Endodermal cell (in vitro differentiated cells): ENCODE measurements at regions not wholly inside any gene's neighbourhood (a gene's known extent, or its start where the extent isn't known, plus 50 kb on each side); places are given as distances from the start of the nearest gene placed in this dataset.

ENCODE experiments used
- DNase-seq: peaks from one replicate; pipeline ENCODE4 v3.0.0-alpha.2; 2017
- H3K27ac ChIP-seq: 2 replicates; pipeline ENCODE4 v1.5.1; 2013; ENCODE audit warnings: mild to moderate bottlenecking, low read depth, low read length, moderate library complexity
- H3K27me3 ChIP-seq: 2 replicates; pipeline ENCODE4 v1.6.1; 2013; ENCODE audit warnings: mild to moderate bottlenecking, low read length, moderate library complexity; ENCODE audit not compliant: insufficient read depth, control insufficient read depth, poor library complexity, severe bottlenecking
- H3K36me3 ChIP-seq: 2 replicates; pipeline ENCODE4 v1.7.0; 2013; ENCODE audit warnings: mild to moderate bottlenecking, low read length, moderate library complexity; ENCODE audit not compliant: control insufficient read depth, insufficient read depth
- H3K4me1 ChIP-seq: one replicate; pipeline ENCODE4 v1.7.0; 2013; ENCODE audit warnings: low read length; ENCODE audit not compliant: control insufficient read depth, insufficient read depth
- H3K4me3 ChIP-seq: 2 replicates; pipeline ENCODE4 v1.5.1; 2013; ENCODE audit warnings: mild to moderate bottlenecking, low read length, moderate library complexity
- H3K9ac ChIP-seq: 2 replicates; pipeline ENCODE4 v1.6.1; 2013; ENCODE audit warnings: mild to moderate bottlenecking, low read length, moderate library complexity; ENCODE audit not compliant: poor library complexity, severe bottlenecking; ENCODE audit errors: extremely low read depth
- H3K9me3 ChIP-seq: 2 replicates; pipeline ENCODE4 v1.6.1; 2013; ENCODE audit warnings: mild to moderate bottlenecking, low read length, moderate library complexity; ENCODE audit not compliant: control insufficient read depth
- H3K27ac Mint-ChIP-seq: 2 replicates; pipeline ENCODE4 v1.8.0; 2020; ENCODE audit warnings: mixed read lengths
- H3K27me3 Mint-ChIP-seq: 2 replicates; pipeline ENCODE4 v1.8.0; 2021; ENCODE audit warnings: mild to moderate bottlenecking, mixed read lengths; ENCODE audit not compliant: insufficient read depth
- H3K36me3 Mint-ChIP-seq: 2 replicates; pipeline ENCODE4 v1.8.0; 2020; ENCODE audit warnings: low read depth, mixed read lengths
- H3K4me1 Mint-ChIP-seq: 2 replicates; pipeline ENCODE4 v1.8.0; 2020; ENCODE audit warnings: mixed read lengths
- H3K4me3 Mint-ChIP-seq: 2 replicates; pipeline ENCODE4 v1.8.0; 2020; ENCODE audit warnings: mild to moderate bottlenecking, moderate library complexity, mixed read lengths
- H3K9me3 Mint-ChIP-seq: 2 replicates; pipeline ENCODE4 v1.8.0; 2020; ENCODE audit warnings: mild to moderate bottlenecking, mixed read lengths
- CTCF ChIP-seq: fragments of 200-600 bp; sonication (generic); conservative IDR thresholded peaks from 2 replicates; pipeline ENCODE4 v1.5.0; 2021; ENCODE audit warnings: antibody characterized with exemption, mild to moderate bottlenecking
- WGBS, 2 experiments: methylation state at CpG; one replicate each; pipeline versions ENCODE4 v1.1.5 to v1.1.7; 2013; ENCODE audit warnings: missing lambda C conversion rate in 2 of 2, mixed read lengths in 1 of 2; ENCODE audit not compliant: insufficient coverage in 1 of 2, insufficient read length in 1 of 2; 5-methylcytosine and 5-hydroxymethylcytosine counted together

GRCh38 chr2:114049280-114049679, 159.4 kb downstream of the ACTR3 start:
- H3K4me3 Mint-ChIP-seq = no peak overlapping the region
- H3K36me3 ChIP-seq = no peaks in the 10 kb centered on the region
- H3K9me3 Mint-ChIP-seq = no peaks in the 10 kb centered on the region

GRCh38 chr2:114049826-114050225, 159.9 kb downstream of the ACTR3 start:
- Mint-ChIP-seq H3K27me3 (peaks cover 6% of the 10 kb centered on the region), H3K4me3 (no peak overlapping the region), H3K9me3 (no peaks in the 10 kb centered on the region), H3K36me3 (no peaks in the 10 kb centered on the region), H3K27ac (no peak overlapping the region), H3K4me1 (no peaks in the 10 kb centered on the region)
- Histone ChIP-seq H3K4me1 (no peaks in the 10 kb centered on the region), H3K9ac (no peak overlapping the region), H3K36me3 (no peaks in the 10 kb centered on the region), H3K9me3 (no peaks in the 10 kb centered on the region), H3K4me3 (no peak overlapping the region), H3K27me3 (peaks cover 54% of the 10 kb centered on the region), H3K27ac (no peak overlapping the region)
- no peak for TF ChIP-seq CTCF
- DNase-seq = no peak
- WGBS, 2 experiments = 86 to 90% methylated on average over 2 of the region's 2 CpGs

More at GRCh38 chr2:114049280-114049679, 159.4 kb downstream of the ACTR3 start:
- H3K9me3 ChIP-seq = no peaks in the 10 kb centered on the region
- WGBS, 2 experiments = 86% methylated on average over 4 of the region's 4 CpGs; no CpG with 5 or more reads in 1 of the 2 experiments
- H3K36me3 Mint-ChIP-seq = no peaks in the 10 kb centered on the region
- no peak for DNase-seq
- no peaks in the 10 kb centered on the region for H3K4me1 Mint-ChIP-seq
- H3K27ac ChIP-seq = no peak overlapping the region
- peaks cover 54% of the 10 kb centered on the region for H3K27me3 ChIP-seq
- H3K4me1 ChIP-seq = no peaks in the 10 kb centered on the region
- H3K27ac Mint-ChIP-seq = no peak overlapping the region
- no peak for TF ChIP-seq CTCF
- peaks cover 6% of the 10 kb centered on the region for H3K27me3 Mint-ChIP-seq
- H3K9ac ChIP-seq = no peak overlapping the region
- H3K4me3 ChIP-seq = no peak overlapping the region

- Mint-ChIP-seq H3K4me3 (no peak overlapping the region), H3K4me1 (no peaks in the 10 kb centered on the region), H3K9me3 (no peaks in the 10 kb centered on the region), H3K27me3 (peaks cover 6% of the 10 kb centered on the region), H3K27ac (no peak overlapping the region), H3K36me3 (no peaks in the 10 kb centered on the region)
- H3K9ac ChIP-seq = no peak overlapping the region
- no peak for TF ChIP-seq CTCF
- no peak overlapping the region for H3K27ac ChIP-seq
- no peaks in the 10 kb centered on the region for H3K36me3 ChIP-seq
- WGBS, 2 experiments = 91 to 92% methylated on average over 5 to 6 of the region's 6 CpGs
- no peak overlapping the region for H3K4me3 ChIP-seq
- no peaks in the 10 kb centered on the region for H3K4me1 ChIP-seq
- peaks cover 60% of the 10 kb centered on the region for H3K27me3 ChIP-seq
- no peak for DNase-seq
- no peaks in the 10 kb centered on the region for H3K9me3 ChIP-seq
Measured at GRCh38 chr2:114056294-114057143, 166.6 kb downstream of the ACTR3 start.
